ENCODE measurements at regions not wholly inside any gene's neighbourhood (a gene's known extent, or its start where the extent isn't known, plus 50 kb on each side); places are given as distances from the start of the nearest gene placed in this dataset.

GRCh38 chr17:70478902-70479301 lies 309.6 kb downstream of the KCNJ2 start:
- TF ChIP-seq POLR2A (IDR thresholded peaks at IDR 0.05; ENCODE audit: low read depth, low read length) (no peak), TAF1 (IDR thresholded peaks at IDR 0.05; ENCODE audit: borderline replicate concordance, low read depth, low read length) (no peak)
